ENCODE measurements at regions not wholly inside any gene's neighbourhood (a gene's known extent, or its start where the extent isn't known, plus 50 kb on each side); places are given as distances from the start of the nearest gene placed in this dataset.

DNA sequence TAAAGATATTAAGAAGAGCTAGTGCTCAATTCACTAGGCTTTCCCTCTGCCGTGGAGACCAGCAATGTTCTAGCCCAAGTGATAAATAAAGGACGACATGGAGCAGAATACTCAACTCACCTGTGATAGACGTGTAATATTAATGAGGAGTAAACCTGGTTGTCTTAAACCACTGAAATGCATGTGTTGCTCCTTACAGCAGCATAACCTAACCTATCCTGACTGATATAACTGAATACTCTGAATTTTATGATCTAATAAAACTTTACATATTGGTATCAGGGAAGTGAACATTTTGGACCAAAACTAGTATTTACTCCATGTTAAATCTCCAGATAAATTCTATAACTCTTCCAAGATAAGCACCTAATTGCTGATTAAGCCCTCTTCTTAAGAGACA lies 531.0 kb downstream of the METTL4 start:
- TF ChIP-seq GATA2 (IDR thresholded peaks at IDR 0.05; ENCODE audit: low read depth, low read length) (no peak), GATA3 (IDR thresholded peaks at IDR 0.05; ENCODE audit: low read depth, low read length) (no peak)
